DOHH2 (cell line): ENCODE measurements at regions not wholly inside any gene's neighbourhood (a gene's known extent, or its start where the extent isn't known, plus 50 kb on each side); places are given as distances from the start of the nearest gene placed in this dataset.

Source experiments
- H3F3A ChIP-seq: fragments of 200-600 bp; sonication (generic), shearing (Covaris generic); 2 replicates; pipeline ENCODE4 v1.6.0; 2016; ENCODE audit warnings: antibody characterized with exemption, mild to moderate bottlenecking; ENCODE audit not compliant: control insufficient read depth, insufficient read depth
- H3K27ac ChIP-seq: fragments of 200-600 bp; sonication (generic); 2 replicates; pipeline ENCODE4 v1.5.1; 2014; ENCODE audit warnings: low read depth, mild to moderate bottlenecking, low read length, moderate library complexity
- H3K27me3 ChIP-seq: fragments of 200-600 bp; sonication (generic); 2 replicates; pipeline ENCODE4 v1.6.1; 2014; ENCODE audit warnings: mild to moderate bottlenecking, low read length, mixed read lengths; ENCODE audit not compliant: control insufficient read depth
- H3K36me3 ChIP-seq: fragments of 200-600 bp; sonication (generic); 2 replicates; pipeline ENCODE4 v1.6.1; 2014; ENCODE audit warnings: mild to moderate bottlenecking, low read length, moderate library complexity, mixed read lengths; ENCODE audit not compliant: control insufficient read depth
- H3K4me1 ChIP-seq: fragments of 200-600 bp; sonication (generic); 2 replicates; pipeline ENCODE4 v1.6.1; 2014; ENCODE audit warnings: mild to moderate bottlenecking, low read length, mixed read lengths; ENCODE audit not compliant: control insufficient read depth
- H3K4me2 ChIP-seq: fragments of 200-600 bp; sonication (generic); 2 replicates; pipeline ENCODE4 v1.6.0; 2014; ENCODE audit warnings: mild to moderate bottlenecking, low read length, moderate library complexity
- H3K4me3 ChIP-seq: fragments of 200-600 bp; sonication (generic); 2 replicates; pipeline ENCODE4 v1.5.1; 2014; ENCODE audit warnings: mild to moderate bottlenecking, low read length, mixed read lengths
- H3K79me2 ChIP-seq: fragments of 200-600 bp; sonication (generic); 2 replicates; pipeline ENCODE4 v1.6.1; 2014; ENCODE audit warnings: mild to moderate bottlenecking, low read length, mixed read lengths; ENCODE audit not compliant: control insufficient read depth
- H3K9me2 ChIP-seq: fragments of 200-600 bp; sonication (generic); replicated peaks from 2 replicates; pipeline ENCODE4 v1.6.1; 2014; ENCODE audit warnings: mild to moderate bottlenecking, low read length, mixed read lengths; ENCODE audit not compliant: control insufficient read depth
- H3K9me3 ChIP-seq: fragments of 200-600 bp; sonication (generic); 2 replicates; pipeline ENCODE4 v1.6.1; 2014; ENCODE audit warnings: antibody characterized with exemption, low read length, mixed read lengths; ENCODE audit not compliant: control insufficient read depth, insufficient read depth
- H4K20me1 ChIP-seq: fragments of 200-600 bp; sonication (generic); 2 replicates; pipeline ENCODE4 v1.6.0; 2014; ENCODE audit warnings: low read depth, mild to moderate bottlenecking, antibody characterized with exemption, low read length, moderate library complexity; ENCODE audit not compliant: control insufficient read depth, insufficient read depth
- CTCF ChIP-seq: fragments of 200-600 bp; sonication (generic); IDR thresholded peaks from one replicate; pipeline ENCODE4 v1.5.1; 2014; ENCODE audit warnings: antibody characterized with exemption, mild to moderate bottlenecking, low read depth, low read length; ENCODE audit not compliant: poor library complexity, severe bottlenecking
- EZH2phosphoT487 ChIP-seq: fragments of 200-600 bp; sonication (generic); IDR thresholded peaks from 2 replicates; pipeline ENCODE4 v1.6.1; 2017; ENCODE audit warnings: borderline replicate concordance, mild to moderate bottlenecking, antibody characterized with exemption, low read length, moderate library complexity, mixed read lengths

GRCh38 chr11:15720460-15720859, 605.7 kb downstream of the INSC start:
- TF ChIP-seq EZH2phosphoT487: no peak
- Histone ChIP-seq H3F3A (no peaks in the 10 kb centered on the region), H3K4me2 (no peak overlapping the region), H4K20me1 (no peaks in the 10 kb centered on the region), H3K4me1 (no peaks in the 10 kb centered on the region), H3K9me3 (no peaks in the 10 kb centered on the region), H3K4me3 (no peak overlapping the region), H3K27ac (no peak overlapping the region), H3K79me2 (no peaks in the 10 kb centered on the region), H3K27me3 (no peaks in the 10 kb centered on the region), H3K36me3 (no peaks in the 10 kb centered on the region), H3K9me2 (no peaks in the 10 kb centered on the region)

- Histone ChIP-seq H3K4me3 (no peak overlapping the region), H3K4me2 (no peak overlapping the region), H3K9me2 (no peaks in the 10 kb centered on the region), H3K4me1 (no peaks in the 10 kb centered on the region), H3K27ac (no peak overlapping the region), H4K20me1 (no peaks in the 10 kb centered on the region), H3K9me3 (no peaks in the 10 kb centered on the region), H3K79me2 (no peaks in the 10 kb centered on the region), H3K27me3 (no peaks in the 10 kb centered on the region), H3K36me3 (no peaks in the 10 kb centered on the region), H3F3A (no peaks in the 10 kb centered on the region)
- TF ChIP-seq EZH2phosphoT487 (no peak), CTCF (no peak)
These were observed 609.2 kb downstream of the INSC start for GRCh38 chr11:15723966-15724365.

GRCh38 chr11:15724601-15725000, 609.9 kb downstream of the INSC start:
- H3K36me3 ChIP-seq: no peaks in the 10 kb centered on the region
- H3K4me1 ChIP-seq: no peaks in the 10 kb centered on the region
- no peaks in the 10 kb centered on the region for H4K20me1 ChIP-seq
- no peaks in the 10 kb centered on the region for H3K9me2 ChIP-seq
- TF ChIP-seq EZH2phosphoT487 (no peak), CTCF (no peak)
- no peaks in the 10 kb centered on the region for H3K9me3 ChIP-seq
- H3K79me2 ChIP-seq: no peaks in the 10 kb centered on the region
- no peaks in the 10 kb centered on the region for H3K27me3 ChIP-seq
- no peak overlapping the region for H3K4me3 ChIP-seq
- H3K27ac ChIP-seq: no peak overlapping the region
- H3F3A ChIP-seq: no peaks in the 10 kb centered on the region
- H3K4me2 ChIP-seq: no peak overlapping the region

- no peaks in the 10 kb centered on the region for H3K9me2 ChIP-seq
- no peak overlapping the region for H3K4me3 ChIP-seq
- H3K4me1 ChIP-seq: no peaks in the 10 kb centered on the region
- TF ChIP-seq EZH2phosphoT487: no peak
- TF ChIP-seq CTCF: no peak
- no peaks in the 10 kb centered on the region for H3K9me3 ChIP-seq
- no peaks in the 10 kb centered on the region for H3K27me3 ChIP-seq
- no peak overlapping the region for H3K27ac ChIP-seq
- H3K4me2 ChIP-seq: no peak overlapping the region
- no peaks in the 10 kb centered on the region for H3F3A ChIP-seq
- no peaks in the 10 kb centered on the region for H4K20me1 ChIP-seq
- no peaks in the 10 kb centered on the region for H3K36me3 ChIP-seq
- no peaks in the 10 kb centered on the region for H3K79me2 ChIP-seq
These were observed 610.5 kb downstream of the INSC start for GRCh38 chr11:15725246-15725645.
